ENCODE measurements at regions not wholly inside any gene's neighbourhood (a gene's known extent, or its start where the extent isn't known, plus 50 kb on each side); places are given as distances from the start of the nearest gene placed in this dataset.

GRCh38 chr4:175371091-175371490, 441.0 kb downstream of the GPM6A start:
- TF ChIP-seq POLR2A (IDR thresholded peaks at IDR 0.05; ENCODE audit: low read length) (no peak), GATA1 (IDR thresholded peaks at IDR 0.05; ENCODE audit: low read depth, low read length) (no peak)

Data from erythroblast (primary cell).